Endodermal cell (in vitro differentiated cells): ENCODE measurements at regions not wholly inside any gene's neighbourhood (a gene's known extent, or its start where the extent isn't known, plus 50 kb on each side); places are given as distances from the start of the nearest gene placed in this dataset.

ENCODE experiments used
- DNase-seq: peaks from one replicate; pipeline ENCODE4 v3.0.0-alpha.2; 2017
- H3K27ac ChIP-seq: 2 replicates; pipeline ENCODE4 v1.5.1; 2013; ENCODE audit warnings: mild to moderate bottlenecking, low read depth, low read length, moderate library complexity
- H3K27me3 ChIP-seq: 2 replicates; pipeline ENCODE4 v1.6.1; 2013; ENCODE audit warnings: mild to moderate bottlenecking, low read length, moderate library complexity; ENCODE audit not compliant: insufficient read depth, control insufficient read depth, poor library complexity, severe bottlenecking
- H3K36me3 ChIP-seq: 2 replicates; pipeline ENCODE4 v1.7.0; 2013; ENCODE audit warnings: mild to moderate bottlenecking, low read length, moderate library complexity; ENCODE audit not compliant: control insufficient read depth, insufficient read depth
- H3K4me1 ChIP-seq: one replicate; pipeline ENCODE4 v1.7.0; 2013; ENCODE audit warnings: low read length; ENCODE audit not compliant: control insufficient read depth, insufficient read depth
- H3K4me3 ChIP-seq: 2 replicates; pipeline ENCODE4 v1.5.1; 2013; ENCODE audit warnings: mild to moderate bottlenecking, low read length, moderate library complexity
- H3K9ac ChIP-seq: 2 replicates; pipeline ENCODE4 v1.6.1; 2013; ENCODE audit warnings: mild to moderate bottlenecking, low read length, moderate library complexity; ENCODE audit not compliant: poor library complexity, severe bottlenecking; ENCODE audit errors: extremely low read depth
- H3K9me3 ChIP-seq: 2 replicates; pipeline ENCODE4 v1.6.1; 2013; ENCODE audit warnings: mild to moderate bottlenecking, low read length, moderate library complexity; ENCODE audit not compliant: control insufficient read depth
- H3K27ac Mint-ChIP-seq: 2 replicates; pipeline ENCODE4 v1.8.0; 2020; ENCODE audit warnings: mixed read lengths
- H3K27me3 Mint-ChIP-seq: 2 replicates; pipeline ENCODE4 v1.8.0; 2021; ENCODE audit warnings: mild to moderate bottlenecking, mixed read lengths; ENCODE audit not compliant: insufficient read depth
- H3K36me3 Mint-ChIP-seq: 2 replicates; pipeline ENCODE4 v1.8.0; 2020; ENCODE audit warnings: low read depth, mixed read lengths
- H3K4me1 Mint-ChIP-seq: 2 replicates; pipeline ENCODE4 v1.8.0; 2020; ENCODE audit warnings: mixed read lengths
- H3K4me3 Mint-ChIP-seq: 2 replicates; pipeline ENCODE4 v1.8.0; 2020; ENCODE audit warnings: mild to moderate bottlenecking, moderate library complexity, mixed read lengths
- H3K9me3 Mint-ChIP-seq: 2 replicates; pipeline ENCODE4 v1.8.0; 2020; ENCODE audit warnings: mild to moderate bottlenecking, mixed read lengths
- WGBS, 2 experiments: methylation state at CpG; one replicate each; pipeline versions ENCODE4 v1.1.5 to v1.1.7; 2013; ENCODE audit warnings: missing lambda C conversion rate in 2 of 2, mixed read lengths in 1 of 2; ENCODE audit not compliant: insufficient coverage in 1 of 2, insufficient read length in 1 of 2; 5-methylcytosine and 5-hydroxymethylcytosine counted together
- TF ChIP-seq, protein P1 (sequence below): fragments of 200-600 bp; sonication (generic); conservative IDR thresholded peaks from 2 replicates; pipeline ENCODE4 v1.5.0; 2021; ENCODE audit warnings: antibody characterized with exemption, mild to moderate bottlenecking

DNA sequence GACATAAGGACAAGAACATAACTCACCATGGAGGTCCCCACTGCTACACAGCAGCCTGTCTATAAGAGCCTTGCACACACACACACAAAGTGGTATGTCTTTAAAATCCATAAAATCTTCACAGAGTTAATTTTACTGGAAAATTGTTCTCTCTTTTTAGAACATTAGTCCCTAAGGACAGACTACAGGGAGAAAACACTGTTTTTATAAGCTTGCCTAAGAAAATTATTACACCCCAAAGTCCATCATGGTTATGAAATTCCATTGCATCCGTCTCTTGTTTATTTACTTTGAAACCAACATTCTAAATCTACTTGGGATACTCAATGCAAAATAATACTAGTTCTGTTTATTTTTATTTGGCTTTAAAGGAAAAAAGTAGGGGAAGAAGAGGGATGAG lies 197.4 kb downstream of the SETD4 start:
- H3K9me3 ChIP-seq, result no peaks in the 10 kb centered on the region
- no peaks in the 10 kb centered on the region for H3K4me1 ChIP-seq
- DNase-seq, result no peak
- no peak overlapping the region for H3K27ac Mint-ChIP-seq
- H3K36me3 Mint-ChIP-seq, result no peaks in the 10 kb centered on the region
- no peak overlapping the region for H3K4me3 ChIP-seq
- H3K27ac ChIP-seq, result no peak overlapping the region
- no peak overlapping the region for H3K9ac ChIP-seq
- TF ChIP-seq, protein P1, sequence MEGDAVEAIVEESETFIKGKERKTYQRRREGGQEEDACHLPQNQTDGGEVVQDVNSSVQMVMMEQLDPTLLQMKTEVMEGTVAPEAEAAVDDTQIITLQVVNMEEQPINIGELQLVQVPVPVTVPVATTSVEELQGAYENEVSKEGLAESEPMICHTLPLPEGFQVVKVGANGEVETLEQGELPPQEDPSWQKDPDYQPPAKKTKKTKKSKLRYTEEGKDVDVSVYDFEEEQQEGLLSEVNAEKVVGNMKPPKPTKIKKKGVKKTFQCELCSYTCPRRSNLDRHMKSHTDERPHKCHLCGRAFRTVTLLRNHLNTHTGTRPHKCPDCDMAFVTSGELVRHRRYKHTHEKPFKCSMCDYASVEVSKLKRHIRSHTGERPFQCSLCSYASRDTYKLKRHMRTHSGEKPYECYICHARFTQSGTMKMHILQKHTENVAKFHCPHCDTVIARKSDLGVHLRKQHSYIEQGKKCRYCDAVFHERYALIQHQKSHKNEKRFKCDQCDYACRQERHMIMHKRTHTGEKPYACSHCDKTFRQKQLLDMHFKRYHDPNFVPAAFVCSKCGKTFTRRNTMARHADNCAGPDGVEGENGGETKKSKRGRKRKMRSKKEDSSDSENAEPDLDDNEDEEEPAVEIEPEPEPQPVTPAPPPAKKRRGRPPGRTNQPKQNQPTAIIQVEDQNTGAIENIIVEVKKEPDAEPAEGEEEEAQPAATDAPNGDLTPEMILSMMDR, result no peak
- peaks cover 5% of the 10 kb centered on the region for H3K27me3 Mint-ChIP-seq
- 100% methylated on average over 1 of the region's 1 CpG; no CpG with 5 or more reads in 1 of the 2 experiments for WGBS, 2 experiments
- H3K4me3 Mint-ChIP-seq, result no peak overlapping the region
- H3K36me3 ChIP-seq, result no peaks in the 10 kb centered on the region
- H3K9me3 Mint-ChIP-seq, result no peaks in the 10 kb centered on the region
- H3K27me3 ChIP-seq, result peaks cover 4% of the 10 kb centered on the region
- peaks cover 5% of the 10 kb centered on the region for H3K4me1 Mint-ChIP-seq

DNA sequence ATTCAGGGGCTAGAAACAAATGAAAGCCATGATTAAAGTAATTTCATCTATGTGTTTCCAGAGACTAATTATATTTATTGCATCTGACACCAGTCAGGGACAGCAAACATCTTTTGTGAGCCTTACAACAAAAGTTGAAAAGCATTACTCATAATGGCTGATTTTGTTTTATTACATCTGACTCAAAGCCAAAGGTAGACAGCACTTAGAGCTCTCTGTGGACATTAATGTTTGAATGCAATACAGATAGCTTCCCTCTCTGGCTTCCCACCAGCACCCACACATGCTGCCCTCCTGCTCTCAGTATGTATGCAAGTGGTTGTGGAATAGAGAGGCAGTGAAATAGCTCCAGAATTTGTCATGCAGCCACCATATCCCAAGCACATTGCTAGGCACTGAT lies 198.7 kb downstream of the SETD4 start:
- H3K4me1 ChIP-seq, result no peaks in the 10 kb centered on the region
- H3K27ac Mint-ChIP-seq, result no peak overlapping the region
- DNase-seq, result no peak
- no peak overlapping the region for H3K4me3 ChIP-seq
- H3K9ac ChIP-seq, result no peak overlapping the region
- TF ChIP-seq, protein P1, result no peak
- no peaks in the 10 kb centered on the region for H3K9me3 ChIP-seq
- H3K9me3 Mint-ChIP-seq, result no peaks in the 10 kb centered on the region
- peaks cover 5% of the 10 kb centered on the region for H3K4me1 Mint-ChIP-seq
- peaks cover 5% of the 10 kb centered on the region for H3K27me3 Mint-ChIP-seq
- peaks cover 4% of the 10 kb centered on the region for H3K27me3 ChIP-seq
- H3K4me3 Mint-ChIP-seq, result no peak overlapping the region
- H3K36me3 Mint-ChIP-seq, result no peaks in the 10 kb centered on the region
- H3K27ac ChIP-seq, result no peak overlapping the region
- H3K36me3 ChIP-seq, result no peaks in the 10 kb centered on the region

DNA sequence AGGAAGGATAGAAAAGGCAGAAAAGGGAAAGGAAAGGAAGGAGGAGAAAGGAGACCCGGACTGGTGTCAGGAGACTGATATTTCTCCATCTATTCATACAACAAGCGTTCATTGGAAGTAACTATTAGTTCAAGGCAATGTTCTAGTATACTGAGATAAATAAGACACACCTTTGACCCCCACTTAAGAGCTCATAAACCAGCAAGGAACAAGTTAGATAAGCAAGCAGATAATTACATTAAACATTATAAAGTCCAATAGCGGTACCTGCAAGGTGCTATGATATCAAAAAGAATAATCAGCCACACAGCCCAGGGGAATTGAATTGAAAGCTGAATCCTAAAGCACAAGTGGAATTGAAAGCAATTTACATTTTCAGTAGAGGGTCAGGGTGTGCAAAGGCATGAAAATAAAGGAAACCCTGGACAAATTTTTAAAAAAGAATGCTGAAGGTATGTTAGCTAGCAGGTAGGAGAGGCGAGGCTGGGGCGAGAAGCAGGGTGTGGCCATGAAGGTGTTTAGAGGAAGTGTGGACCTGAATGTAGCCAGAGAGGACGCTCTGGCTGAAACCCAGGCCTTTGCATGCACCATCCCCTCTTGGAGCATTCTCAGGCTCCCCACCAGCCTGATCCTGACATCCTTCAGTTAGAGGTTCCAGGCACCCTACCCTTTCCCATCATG lies 200.0 kb downstream of the SETD4 start:
- peaks cover 4% of the 10 kb centered on the region for H3K27me3 ChIP-seq
- H3K27ac ChIP-seq, result no peak overlapping the region
- H3K9me3 Mint-ChIP-seq, result no peaks in the 10 kb centered on the region
- H3K36me3 ChIP-seq, result no peaks in the 10 kb centered on the region
- H3K4me3 ChIP-seq, result no peak overlapping the region
- no peaks in the 10 kb centered on the region for H3K4me1 ChIP-seq
- H3K27me3 Mint-ChIP-seq, result peaks cover 5% of the 10 kb centered on the region
- no peak overlapping the region for H3K27ac Mint-ChIP-seq
- H3K4me3 Mint-ChIP-seq, result no peak overlapping the region
- H3K9me3 ChIP-seq, result no peaks in the 10 kb centered on the region
- H3K9ac ChIP-seq, result no peak overlapping the region
- DNase-seq, result no peak
- no peaks in the 10 kb centered on the region for H3K36me3 Mint-ChIP-seq
- peaks cover 5% of the 10 kb centered on the region for H3K4me1 Mint-ChIP-seq
- TF ChIP-seq, protein P1, result no peak
- WGBS, 2 experiments, result 90 to 100% methylated on average over 1 to 4 of the region's 6 CpGs
